ENCODE measurements at regions not wholly inside any gene's neighbourhood (a gene's known extent, or its start where the extent isn't known, plus 50 kb on each side); places are given as distances from the start of the nearest gene placed in this dataset.

GRCh38 chr16:35561346-35561745, 2101.9 kb downstream of the TP53TG3F start:
- H3K36me3 Mint-ChIP-seq, result peaks cover 0 to 4% (median 0%) of the 10 kb centered on the region in 5 donors
- no peaks in the 10 kb centered on the region for H3K4me1 ChIP-seq (ENCODE audit: control insufficient read depth in 2 of 2, insufficient read depth in 2 of 2, low read length in 2 of 2)
- ChIA-PET CTCF (no interaction called here), POLR2A (no interaction called here)
- H3K4me3 ChIP-seq (ENCODE audit: low read length), result no peak overlapping the region
- H3K9me3 Mint-ChIP-seq, result peaks cover 4 to 51% (median 25%) of the 10 kb centered on the region in 11 donors
- no peaks in the 10 kb centered on the region for H3K27me3 Mint-ChIP-seq
- H3K4me1 Mint-ChIP-seq, result no peaks in the 10 kb centered on the region
- H3K9me3 ChIP-seq (ENCODE audit: control insufficient read depth in 2 of 3, low read length in 3 of 3), result peaks cover 0 to 30% (median 0%) of the 10 kb centered on the region in 3 experiments
- no peaks in the 10 kb centered on the region for H3K27me3 ChIP-seq (ENCODE audit: control insufficient read depth in 2 of 2, insufficient read depth in 2 of 2, low read length in 2 of 2)
- H3K27ac ChIP-seq (ENCODE audit: low read depth, low read length), result no peak overlapping the region
- H3K4me3 Mint-ChIP-seq, result no peak overlapping the region
- H3K36me3 ChIP-seq (ENCODE audit: control insufficient read depth in 2 of 3, insufficient read depth in 3 of 3, low read length in 3 of 3), result no peaks in the 10 kb centered on the region
- DNase-seq (no peak), ATAC-seq (no peak)
- intact Hi-C loops (cut with micrococcal nuclease), result no loop called here
- no peak overlapping the region for H3K27ac Mint-ChIP-seq

GRCh38 chr16:35562471-35562870, 2103.1 kb downstream of the TP53TG3F start:
- no peaks in the 10 kb centered on the region for H3K27me3 Mint-ChIP-seq
- no peaks in the 10 kb centered on the region for H3K36me3 ChIP-seq (ENCODE audit: control insufficient read depth in 2 of 3, insufficient read depth in 3 of 3, low read length in 3 of 3)
- POLR2A ChIA-PET, result no interaction called here
- no peak overlapping the region for H3K4me3 ChIP-seq (ENCODE audit: low read length)
- H3K4me3 Mint-ChIP-seq, result no peak overlapping the region
- no peaks in the 10 kb centered on the region for H3K4me1 ChIP-seq (ENCODE audit: control insufficient read depth in 2 of 2, insufficient read depth in 2 of 2, low read length in 2 of 2)
- peaks cover 0 to 4% (median 0%) of the 10 kb centered on the region in 5 donors for H3K36me3 Mint-ChIP-seq
- no peaks in the 10 kb centered on the region for H3K4me1 Mint-ChIP-seq
- DNase-seq, result no peak
- intact Hi-C loops (cut with micrococcal nuclease), result no loop called here
- peaks cover 4 to 55% (median 28%) of the 10 kb centered on the region in 11 donors for H3K9me3 Mint-ChIP-seq
- H3K27me3 ChIP-seq (ENCODE audit: control insufficient read depth in 2 of 2, insufficient read depth in 2 of 2, low read length in 2 of 2), result no peaks in the 10 kb centered on the region
- no peak for ATAC-seq
- H3K9me3 ChIP-seq (ENCODE audit: control insufficient read depth in 2 of 3, low read length in 3 of 3), result peaks cover 0 to 21% (median 0%) of the 10 kb centered on the region in 3 experiments
- no peak overlapping the region for H3K27ac ChIP-seq (ENCODE audit: low read depth, low read length)
- CTCF ChIA-PET, result no interaction called here
- no peak overlapping the region for H3K27ac Mint-ChIP-seq

DNA sequence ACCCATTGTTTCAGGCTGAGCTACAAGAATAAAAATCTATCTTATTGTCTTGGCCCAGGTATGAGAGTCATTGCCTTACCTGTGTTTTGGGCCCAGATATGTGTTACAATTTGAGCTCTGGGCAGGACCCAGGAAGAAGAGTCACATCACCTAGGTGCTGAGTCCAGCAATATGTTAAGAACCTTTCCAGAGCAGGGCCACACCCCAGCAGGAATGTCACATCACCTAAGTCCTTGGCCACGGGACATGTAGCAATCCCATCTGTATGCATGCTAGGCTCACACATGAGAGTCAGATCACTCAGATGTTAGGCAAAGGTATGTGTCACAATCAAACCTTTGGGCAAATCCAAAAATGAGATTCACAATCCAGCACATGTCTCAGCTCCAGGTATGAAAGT, 2103.5 kb downstream of the TP53TG3F start:
- no peak for DNase-seq
- peaks cover 0 to 6% (median 0%) of the 10 kb centered on the region in 5 donors for H3K36me3 Mint-ChIP-seq
- Histone ChIP-seq H3K27me3 (ENCODE audit: control insufficient read depth in 2 of 2, insufficient read depth in 2 of 2, low read length in 2 of 2) (no peaks in the 10 kb centered on the region), H3K9me3 (ENCODE audit: control insufficient read depth in 2 of 3, low read length in 3 of 3) (peaks cover 0 to 21% (median 0%) of the 10 kb centered on the region in 3 experiments), H3K4me3 (ENCODE audit: low read length) (no peak overlapping the region), H3K36me3 (ENCODE audit: control insufficient read depth in 2 of 3, insufficient read depth in 3 of 3, low read length in 3 of 3) (no peaks in the 10 kb centered on the region), H3K4me1 (ENCODE audit: control insufficient read depth in 2 of 2, insufficient read depth in 2 of 2, low read length in 2 of 2) (no peaks in the 10 kb centered on the region), H3K27ac (ENCODE audit: low read depth, low read length) (no peak overlapping the region)
- H3K27ac Mint-ChIP-seq, result no peak overlapping the region
- H3K9me3 Mint-ChIP-seq, result peaks cover 4 to 56% (median 31%) of the 10 kb centered on the region in 11 donors
- no peak for ATAC-seq
- no peak overlapping the region for H3K4me3 Mint-ChIP-seq
- intact Hi-C loops (cut with micrococcal nuclease), result no loop called here
- H3K4me1 Mint-ChIP-seq, result no peaks in the 10 kb centered on the region
- H3K27me3 Mint-ChIP-seq, result no peaks in the 10 kb centered on the region
- POLR2A ChIA-PET, result no interaction called here
- CTCF ChIA-PET, result no interaction called here

DNA sequence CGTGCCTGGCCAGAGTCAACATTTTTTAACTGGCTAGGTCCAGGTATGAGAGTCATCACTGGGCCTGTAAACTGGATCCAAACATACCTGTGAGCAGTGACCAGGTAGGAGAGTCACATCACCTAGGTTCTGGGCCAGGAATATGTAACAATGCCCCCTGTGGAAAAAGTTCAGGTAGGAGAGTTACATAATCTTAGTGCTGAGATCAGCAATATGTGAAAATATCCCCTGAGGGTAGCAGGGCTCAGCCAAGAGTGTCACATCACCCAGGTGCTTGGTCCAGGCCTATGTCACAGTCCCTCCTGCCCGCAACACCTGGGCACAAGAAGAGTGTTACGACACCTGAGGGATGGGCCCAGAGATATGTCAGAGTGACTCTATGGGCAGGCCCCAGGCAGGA, 2104.7 kb downstream of the TP53TG3F start:
- no peak for ATAC-seq
- POLR2A ChIA-PET, result no interaction called here
- peaks cover 0 to 23% (median 0%) of the 10 kb centered on the region in 3 experiments for H3K9me3 ChIP-seq (ENCODE audit: control insufficient read depth in 2 of 3, low read length in 3 of 3)
- no peaks in the 10 kb centered on the region for H3K36me3 ChIP-seq (ENCODE audit: control insufficient read depth in 2 of 3, insufficient read depth in 3 of 3, low read length in 3 of 3)
- H3K27ac ChIP-seq (ENCODE audit: low read depth, low read length), result no peak overlapping the region
- CTCF ChIA-PET, result no interaction called here
- DNase-seq, result no peak
- Mint-ChIP-seq H3K27me3 (no peaks in the 10 kb centered on the region), H3K27ac (no peak overlapping the region), H3K36me3 (peaks cover 0 to 4% (median 0%) of the 10 kb centered on the region in 5 donors), H3K9me3 (peaks cover under 1 to 52% (median 26%) of the 10 kb centered on the region in 11 donors), H3K4me1 (no peaks in the 10 kb centered on the region), H3K4me3 (no peak overlapping the region)
- no peak overlapping the region for H3K4me3 ChIP-seq (ENCODE audit: low read length)
- no peaks in the 10 kb centered on the region for H3K4me1 ChIP-seq (ENCODE audit: control insufficient read depth in 2 of 2, insufficient read depth in 2 of 2, low read length in 2 of 2)
- H3K27me3 ChIP-seq (ENCODE audit: control insufficient read depth in 2 of 2, insufficient read depth in 2 of 2, low read length in 2 of 2), result no peaks in the 10 kb centered on the region
- intact Hi-C loops (cut with micrococcal nuclease), result no loop called here

GRCh38 chr16:35564889-35565288, 2105.5 kb downstream of the TP53TG3F start:
- CTCF ChIA-PET, result no interaction called here
- H3K9me3 Mint-ChIP-seq, result peaks cover 0 to 50% (median 19%) of the 10 kb centered on the region in 11 donors
- H3K27me3 ChIP-seq (ENCODE audit: control insufficient read depth in 2 of 2, insufficient read depth in 2 of 2, low read length in 2 of 2), result no peaks in the 10 kb centered on the region
- H3K27me3 Mint-ChIP-seq, result no peaks in the 10 kb centered on the region
- no peak overlapping the region for H3K27ac Mint-ChIP-seq
- no peak overlapping the region for H3K4me3 ChIP-seq (ENCODE audit: low read length)
- no peak overlapping the region for H3K27ac ChIP-seq (ENCODE audit: low read depth, low read length)
- ATAC-seq (no peak), DNase-seq (no peak)
- no peaks in the 10 kb centered on the region for H3K4me1 Mint-ChIP-seq
- H3K4me3 Mint-ChIP-seq, result no peak overlapping the region
- no peaks in the 10 kb centered on the region for H3K36me3 ChIP-seq (ENCODE audit: control insufficient read depth in 2 of 3, insufficient read depth in 3 of 3, low read length in 3 of 3)
- H3K36me3 Mint-ChIP-seq, result peaks cover 0 to 4% (median 0%) of the 10 kb centered on the region in 5 donors
- H3K4me1 ChIP-seq (ENCODE audit: control insufficient read depth in 2 of 2, insufficient read depth in 2 of 2, low read length in 2 of 2), result no peaks in the 10 kb centered on the region
- POLR2A ChIA-PET, result no interaction called here
- H3K9me3 ChIP-seq (ENCODE audit: control insufficient read depth in 2 of 3, low read length in 3 of 3), result peaks cover 0 to 28% (median 0%) of the 10 kb centered on the region in 3 experiments
- intact Hi-C loops (cut with micrococcal nuclease), result no loop called here

GRCh38 chr16:35565626-35566025, 2106.2 kb downstream of the TP53TG3F start:
- no peak overlapping the region for H3K27ac ChIP-seq (ENCODE audit: low read depth, low read length)
- Mint-ChIP-seq H3K9me3 (peaks cover 0 to 51% (median 19%) of the 10 kb centered on the region in 11 donors), H3K27ac (no peak overlapping the region), H3K4me1 (no peaks in the 10 kb centered on the region), H3K36me3 (peaks cover 0 to 4% (median 0%) of the 10 kb centered on the region in 5 donors), H3K27me3 (no peaks in the 10 kb centered on the region), H3K4me3 (no peak overlapping the region)
- H3K27me3 ChIP-seq (ENCODE audit: control insufficient read depth in 2 of 2, insufficient read depth in 2 of 2, low read length in 2 of 2), result no peaks in the 10 kb centered on the region
- ATAC-seq (no peak), DNase-seq (no peak)
- H3K4me1 ChIP-seq (ENCODE audit: control insufficient read depth in 2 of 2, insufficient read depth in 2 of 2, low read length in 2 of 2), result no peaks in the 10 kb centered on the region
- ChIA-PET POLR2A (no interaction called here), CTCF (no interaction called here)
- no peak overlapping the region for H3K4me3 ChIP-seq (ENCODE audit: low read length)
- intact Hi-C loops (cut with micrococcal nuclease), result no loop called here
- H3K36me3 ChIP-seq (ENCODE audit: control insufficient read depth in 2 of 3, insufficient read depth in 3 of 3, low read length in 3 of 3), result no peaks in the 10 kb centered on the region
- peaks cover 0 to 28% (median 0%) of the 10 kb centered on the region in 3 experiments for H3K9me3 ChIP-seq (ENCODE audit: control insufficient read depth in 2 of 3, low read length in 3 of 3)

DNA sequence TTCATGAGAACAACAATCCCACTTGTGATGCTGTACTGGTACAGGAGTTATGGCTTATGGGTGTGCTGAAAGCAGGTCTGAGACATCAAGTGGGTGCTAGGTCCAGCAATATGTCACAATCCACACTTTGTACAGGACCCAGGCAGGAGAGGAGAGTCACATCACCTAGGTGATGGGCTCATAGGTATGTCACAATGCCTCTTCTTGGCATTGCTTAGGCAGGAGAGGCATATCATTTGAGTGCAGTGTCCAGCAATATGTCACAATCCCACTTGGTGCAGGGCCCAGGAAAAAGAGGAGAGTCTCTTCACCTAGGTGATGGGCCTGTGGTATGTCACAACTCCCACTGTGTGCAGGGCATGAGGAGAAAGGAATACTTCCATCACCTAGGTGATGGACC, 2110.0 kb downstream of the TP53TG3F start:
- intact Hi-C loops (cut with micrococcal nuclease), result no loop called here
- Mint-ChIP-seq H3K4me1 (no peaks in the 10 kb centered on the region), H3K27me3 (no peaks in the 10 kb centered on the region), H3K9me3 (peaks cover 0 to 65% (median 25%) of the 10 kb centered on the region in 11 donors), H3K4me3 (no peak overlapping the region), H3K36me3 (peaks cover 0 to 9% (median 0%) of the 10 kb centered on the region in 5 donors), H3K27ac (no peak overlapping the region)
- Histone ChIP-seq H3K4me3 (ENCODE audit: low read length) (no peak overlapping the region), H3K36me3 (ENCODE audit: control insufficient read depth in 2 of 3, insufficient read depth in 3 of 3, low read length in 3 of 3) (no peaks in the 10 kb centered on the region), H3K4me1 (ENCODE audit: control insufficient read depth in 2 of 2, insufficient read depth in 2 of 2, low read length in 2 of 2) (no peaks in the 10 kb centered on the region), H3K27me3 (ENCODE audit: control insufficient read depth in 2 of 2, insufficient read depth in 2 of 2, low read length in 2 of 2) (no peaks in the 10 kb centered on the region), H3K27ac (ENCODE audit: low read depth, low read length) (no peak overlapping the region), H3K9me3 (ENCODE audit: control insufficient read depth in 2 of 3, low read length in 3 of 3) (peaks cover 0 to 33% (median 0%) of the 10 kb centered on the region in 3 experiments)
- DNase-seq (no peak), ATAC-seq (no peak)
- ChIA-PET POLR2A (no interaction called here), CTCF (no interaction called here)

All from naive thymus-derived CD4-positive, alpha-beta T cell (primary cell).